ENCODE measurements at regions not wholly inside any gene's neighbourhood (a gene's known extent, or its start where the extent isn't known, plus 50 kb on each side); places are given as distances from the start of the nearest gene placed in this dataset.

- DNase-seq (ENCODE audit: low spot score) (no peak), ATAC-seq (ENCODE audit: low FRiP score) (no peak)
- no peak for TF ChIP-seq CTCF (IDR thresholded peaks at IDR 0.05)
Measured at GRCh38 chr20:3297079-3297378, 58.0 kb upstream of the SLC4A11 start.

- ATAC-seq (ENCODE audit: low FRiP score) (no peak), DNase-seq (ENCODE audit: low spot score) (no peak)
- no peak for TF ChIP-seq CTCF (IDR thresholded peaks at IDR 0.05)
Measured at GRCh38 chr20:3296261-3297078, 57.5 kb upstream of the SLC4A11 start.

All from omental fat pad (tissue), 3 donors.